Choroid plexus epithelial cell (primary cell): ENCODE measurements at regions not wholly inside any gene's neighbourhood (a gene's known extent, or its start where the extent isn't known, plus 50 kb on each side); places are given as distances from the start of the nearest gene placed in this dataset.

ENCODE experiments used
- DNase-seq: peaks from one replicate; pipeline ENCODE4 v3.0.0-alpha.2; 2010; ENCODE audit warnings: low read depth
- H3K4me3 ChIP-seq: 2 replicates; pipeline ENCODE4 v1.5.1; 2011; ENCODE audit warnings: low read depth, mild to moderate bottlenecking, control low read depth, low read length, moderate library complexity
- CTCF ChIP-seq: conservative IDR thresholded peaks from 2 replicates; pipeline ENCODE4 v1.5.1; 2011; ENCODE audit warnings: low read depth, mild to moderate bottlenecking, control low read depth, inconsistent platforms, low read length, moderate library complexity

- no peak for TF ChIP-seq CTCF
- H3K4me3 ChIP-seq = no peak overlapping the region
- DNase-seq = peak; percentile 83
Observed at GRCh38 chr5:98106116-98107031, 667.1 kb upstream of the RGMB start.

- peak; percentile 88 for DNase-seq
- no peak for TF ChIP-seq CTCF
- H3K4me3 ChIP-seq = no peak overlapping the region
Observed at GRCh38 chr5:98108497-98108896, 665.0 kb upstream of the RGMB start.

GRCh38 chr5:98109561-98110006, 663.9 kb upstream of the RGMB start:
- no peak overlapping the region for H3K4me3 ChIP-seq
- peak; percentile 47 for DNase-seq
- no peak for TF ChIP-seq CTCF

- no peak for TF ChIP-seq CTCF
- peak; percentile 75 for DNase-seq
- H3K4me3 ChIP-seq = no peak overlapping the region
Observed at GRCh38 chr5:98110282-98110691, 663.2 kb upstream of the RGMB start.

- no peak overlapping the region for H3K4me3 ChIP-seq
- no peak for TF ChIP-seq CTCF
- no peak for DNase-seq
Observed at GRCh38 chr5:98110791-98111190, 662.7 kb upstream of the RGMB start.

- no peak overlapping the region for H3K4me3 ChIP-seq
- TF ChIP-seq CTCF = no peak
- DNase-seq = no peak
Observed at GRCh38 chr5:98111686-98112085, 661.8 kb upstream of the RGMB start.
